HCT116 (cell line): ENCODE measurements at regions not wholly inside any gene's neighbourhood (a gene's known extent, or its start where the extent isn't known, plus 50 kb on each side); places are given as distances from the start of the nearest gene placed in this dataset.

ENCODE experiments used
- ATAC-seq: fragments of 200-7000 bp; cut with Tn5 transposase; 2 replicates; pipeline ENCODE4 v1.9.1; 2020; ENCODE audit warnings: mild to moderate bottlenecking, moderate library complexity
- BruUV-seq: library from RNA; stranded (reverse); fragments of 400-500 nt; replicated peaks from 2 replicates; lab custom pipeline; 2021; lab: Mats Ljungman, UMichigan
- CTCF ChIA-PET: fragments of 300-600 bp; sonication (Branson Sonifier 250); formaldehyde crosslinking; loops from one replicate; lab custom pipeline; 2021; ENCODE audit warnings: antibody characterized with exemption; lab: Charles Lee
- POLR2A ChIA-PET: fragments of 300-600, 350-600 bp; sonication (Branson Sonifier 250); formaldehyde crosslinking; loops from one replicate; lab custom pipeline; 2021; ENCODE audit warnings: antibody characterized with exemption; lab: Charles Lee
- RAD21 ChIA-PET, 2 experiments: fragments of 300-600 bp; sonication (Branson Sonifier 250); formaldehyde crosslinking; loops; one replicate each; lab custom pipeline; 2023; ENCODE audit warnings: low total read pairs in 2 of 2; ENCODE audit not compliant: uncharacterized antibody in 2 of 2, unreplicated experiment in 2 of 2, low non-redundant PET in 1 of 2; lab: Charles Lee
- DNase-seq: peaks from one replicate; pipeline ENCODE4 v3.0.0-alpha.2; 2010; ENCODE audit warnings: low read depth, low spot score
- H2AFZ ChIP-seq: fragments of 200-600 bp; shearing (Covaris generic), sonication (generic); 2 replicates; pipeline ENCODE4 v1.6.1; 2017; ENCODE audit warnings: low read depth, mixed run types, mixed read lengths, antibody characterized with exemption, low read length; ENCODE audit not compliant: poor library complexity, severe bottlenecking
- H3K27ac ChIP-seq: 2 replicates; pipeline ENCODE4 v1.5.1; 2012; ENCODE audit warnings: low read depth, low read length
- H3K27me3 ChIP-seq: fragments of 200-600 bp; sonication (generic); 2 replicates; pipeline ENCODE4 v1.6.1; 2016; ENCODE audit warnings: mixed run types, low read length, mixed read lengths; ENCODE audit not compliant: insufficient read depth
- H3K36me3 ChIP-seq, 2 experiments: fragments of 200-500 bp in 1 of 2; fragments of 200-600 bp in 1 of 2; sonication (Bioruptor generic) in 1 of 2; sonication (generic) in 1 of 2; 2 replicates each; pipeline versions ENCODE4 v1.5.1 to v1.6.1; 2014 to 2016; ENCODE audit warnings: low read length in 2 of 2, inconsistent platforms in 1 of 2, mixed read lengths in 1 of 2, mixed run types in 1 of 2; ENCODE audit not compliant: insufficient read depth in 2 of 2, control insufficient read depth in 1 of 2
- H3K4me1 ChIP-seq, 2 experiments: fragments of 200-600 bp in 1 of 2; sonication (generic) in 1 of 2; 2 replicates each; pipeline versions ENCODE4 v1.5.1 to v1.6.1; 2012 to 2017; ENCODE audit warnings: low read length in 2 of 2, inconsistent platforms in 1 of 2, mild to moderate bottlenecking in 1 of 2, mixed read lengths in 1 of 2, mixed run types in 1 of 2, moderate library complexity in 1 of 2; ENCODE audit not compliant: insufficient read depth in 2 of 2, control insufficient read depth in 1 of 2
- H3K4me2 ChIP-seq: fragments of 200-600 bp; sonication (generic); 2 replicates; pipeline ENCODE4 v1.6.1; 2017; ENCODE audit warnings: mixed run types, low read length, mixed read lengths
- H3K4me3 ChIP-seq, 2 experiments: fragments of 200-600 bp in 1 of 2; sonication (generic) in 1 of 2; replicated peaks in 1 of 2; 2 replicates each; pipeline ENCODE4 v1.5.1; 2011 to 2016; ENCODE audit warnings: low read length in 2 of 2, control low read depth in 1 of 2, low read depth in 1 of 2, mild to moderate bottlenecking in 1 of 2, mixed read lengths in 1 of 2, mixed run types in 1 of 2
- H3K79me2 ChIP-seq: fragments of 200-600 bp; sonication (generic); 2 replicates; pipeline ENCODE4 v1.6.1; 2017; ENCODE audit warnings: mild to moderate bottlenecking, mixed run types, low read length, moderate library complexity, mixed read lengths; ENCODE audit not compliant: insufficient read depth
- H3K9ac ChIP-seq: fragments of 200-600 bp; sonication (generic); 2 replicates; pipeline ENCODE4 v1.6.1; 2016; ENCODE audit warnings: low read length, mixed read lengths
- H3K9me2 ChIP-seq: fragments of 200-600 bp; sonication (generic), shearing (Covaris generic); 2 replicates; pipeline ENCODE4 v1.6.1; 2017; ENCODE audit warnings: mixed run types, mild to moderate bottlenecking, moderate library complexity; ENCODE audit not compliant: insufficient read depth
- H3K9me3 ChIP-seq, 2 experiments: fragments of 200-500 bp in 1 of 2; fragments of 200-600 bp in 1 of 2; sonication (Bioruptor generic) in 1 of 2; sonication (generic) in 1 of 2; 2 replicates each; pipeline ENCODE4 v1.6.1; 2014 to 2017; ENCODE audit warnings: low read length in 2 of 2, mixed read lengths in 2 of 2, inconsistent platforms in 1 of 2, low read depth in 1 of 2, mild to moderate bottlenecking in 1 of 2, mixed run types in 1 of 2, moderate library complexity in 1 of 2; ENCODE audit not compliant: control insufficient read depth in 1 of 2, insufficient read depth in 1 of 2
- H4K20me1 ChIP-seq: fragments of 200-600 bp; sonication (generic), shearing (Covaris generic); 2 replicates; pipeline ENCODE4 v1.6.1; 2017; ENCODE audit warnings: mixed run types, mild to moderate bottlenecking, moderate library complexity; ENCODE audit not compliant: insufficient read depth
- ATF3 ChIP-seq: IDR thresholded peaks from 2 replicates; pipeline ENCODE4 v1.6.1; 2012
- CEBPB ChIP-seq: IDR thresholded peaks from 2 replicates; pipeline ENCODE4 v1.6.1; 2012; ENCODE audit warnings: low read depth
- CTCF ChIP-seq, 3 experiments: fragments of 200-600 bp in 1 of 3; sonication (generic) in 1 of 3; IDR thresholded peaks in 2 of 3; conservative IDR thresholded peaks in 1 of 3; 2 replicates each; pipeline ENCODE4 v1.5.1; 2012 to 2017; ENCODE audit warnings: low read depth in 2 of 3, low read length in 2 of 3, antibody characterized with exemption in 1 of 3, borderline replicate concordance in 1 of 3, control low read depth in 1 of 3, mild to moderate bottlenecking in 1 of 3, mixed read lengths in 1 of 3, mixed run types in 1 of 3, moderate library complexity in 1 of 3; ENCODE audit not compliant: insufficient read depth in 1 of 3
- EGR1 ChIP-seq: IDR thresholded peaks from 2 replicates; pipeline ENCODE4 v1.6.1; 2012; ENCODE audit warnings: low read depth
- EZH2 ChIP-seq: fragments of 200-600 bp; sonication (generic); IDR thresholded peaks from 2 replicates; pipeline ENCODE4 v1.6.1; 2017; ENCODE audit warnings: antibody characterized with exemption, mixed run types
- EZH2phosphoT487 ChIP-seq: fragments of 200-600 bp; IDR thresholded peaks from 2 replicates; pipeline ENCODE4 v1.6.1; 2018; ENCODE audit warnings: antibody characterized with exemption, borderline replicate concordance
- FOSL1 ChIP-seq: IDR thresholded peaks from 2 replicates; pipeline ENCODE4 v1.6.1; 2012; ENCODE audit warnings: low read depth
- JUND ChIP-seq: IDR thresholded peaks from 2 replicates; pipeline ENCODE4 v1.6.1; 2012
- MAX ChIP-seq: IDR thresholded peaks from 2 replicates; pipeline ENCODE4 v1.6.1; 2012
- POLR2A ChIP-seq: IDR thresholded peaks from 2 replicates; pipeline ENCODE4 v1.7.0; 2011; ENCODE audit warnings: borderline replicate concordance; ENCODE audit not compliant: insufficient read depth, insufficient read length; ENCODE audit errors: extremely low read depth
- RAD21 ChIP-seq: IDR thresholded peaks from 2 replicates; pipeline ENCODE4 v1.6.1; 2012; ENCODE audit warnings: low read depth, mild to moderate bottlenecking
- REST ChIP-seq: IDR thresholded peaks from 2 replicates; pipeline ENCODE4 v1.6.1; 2012; ENCODE audit warnings: low read depth
- SIN3A ChIP-seq: IDR thresholded peaks from 2 replicates; pipeline ENCODE4 v1.6.1; 2012; ENCODE audit warnings: low read depth
- SRF ChIP-seq: IDR thresholded peaks from 2 replicates; pipeline ENCODE4 v1.6.1; 2012; ENCODE audit warnings: low read depth
- TCF7L2 ChIP-seq: IDR thresholded peaks from 2 replicates; pipeline ENCODE4 v1.7.0; 2011; ENCODE audit warnings: borderline replicate concordance, inconsistent platforms; ENCODE audit not compliant: insufficient read depth, insufficient read length; ENCODE audit errors: extremely low read depth
- ZBTB33 ChIP-seq: IDR thresholded peaks from 2 replicates; pipeline ENCODE4 v1.6.1; 2011; ENCODE audit warnings: mild to moderate bottlenecking, low read length, moderate library complexity; ENCODE audit not compliant: insufficient replicate concordance; ENCODE audit errors: extremely low read depth
- ZFX ChIP-seq: fragments of 450-650 bp; IDR thresholded peaks from 2 replicates; pipeline ENCODE4 v1.6.1; 2017
- ZNF274 ChIP-seq: fragments of 200-500 bp; sonication (Bioruptor generic); IDR thresholded peaks from 2 replicates; pipeline ENCODE4 v1.6.1; 2014; ENCODE audit warnings: mild to moderate bottlenecking, low read depth, low read length, inconsistent platforms
- intact Hi-C: fragments of 100-400 bp; cut with micrococcal nuclease; formaldehyde crosslinking; loops from 2 replicates; pipeline ENCODE4 v1.10.0; 2022

GRCh38 chr13:47287291-47287751 is 390.5 kb upstream of the HTR2A start:
- H3K27me3 ChIP-seq, result no peaks in the 10 kb centered on the region
- ChIA-PET CTCF (no interaction called here), POLR2A (no interaction called here), RAD21 (no interaction called here)
- no peak overlapping the region for H3K27ac ChIP-seq
- H4K20me1 ChIP-seq, result no peaks in the 10 kb centered on the region
- H3K4me1 ChIP-seq, result no peaks in the 10 kb centered on the region
- H3K79me2 ChIP-seq, result no peaks in the 10 kb centered on the region
- H3K4me2 ChIP-seq, result no peak overlapping the region
- H3K9me3 ChIP-seq, result no peaks in the 10 kb centered on the region; a peak in 1 of 4 replicates
- H3K9ac ChIP-seq, result no peak overlapping the region
- H3K36me3 ChIP-seq, result no peaks in the 10 kb centered on the region
- ATAC-seq, result no peak
- no peaks in the 10 kb centered on the region for H3K9me2 ChIP-seq
- no peak overlapping the region for H2AFZ ChIP-seq
- no TSS peak for BruUV-seq
- H3K4me3 ChIP-seq, result no peak overlapping the region
- TF ChIP-seq CTCF (IDR thresholded peaks at IDR 0.05 in 2 of 3, conservative IDR thresholded peaks at IDR 0.05 in 1 of 3; ENCODE audit: borderline replicate concordance in 1 of 3, insufficient read depth in 1 of 3, low read depth in 2 of 3, low read length in 2 of 3) (no peak), ZNF274 (no peak), EZH2 (no peak), JUND (no peak), TCF7L2 (no peak), POLR2A (no peak), ZBTB33 (no peak), SRF (no peak), ZFX (no peak), SIN3A (no peak), ATF3 (no peak), RAD21 (no peak), FOSL1 (no peak), CEBPB (no peak), MAX (no peak), REST (no peak), EGR1 (no peak), EZH2phosphoT487 (no peak)
- TF ChIP-seq, all 23 proteins: peak for 0
- intact Hi-C loops, result no loop called here
- DNase-seq, result no peak
